ENCODE measurements at regions not wholly inside any gene's neighbourhood (a gene's known extent, or its start where the extent isn't known, plus 50 kb on each side); places are given as distances from the start of the nearest gene placed in this dataset.

GRCh38 chr9:3136230-3136629, 292.3 kb upstream of the PUM3 start:
- no peak for TF ChIP-seq POLR2A (IDR thresholded peaks at IDR 0.05; ENCODE audit: control extremely low read depth in 1 of 2, low read depth in 2 of 2, low read length in 2 of 2)
- no peak for TF ChIP-seq JUN (IDR thresholded peaks at IDR 0.05; ENCODE audit: low read depth, low read length)
- TF ChIP-seq POLR2AphosphoS5 (IDR thresholded peaks at IDR 0.05; ENCODE audit: low read depth, low read length), result no peak
- no peak for TF ChIP-seq E2F6 (IDR thresholded peaks at IDR 0.05)
- TF ChIP-seq CTCF (IDR thresholded peaks at IDR 0.05; ENCODE audit: control extremely low read depth in 1 of 3, insufficient read depth in 1 of 3, low read depth in 1 of 3, low read length in 3 of 3), result no peak
- no peak for TF ChIP-seq EP300 (IDR thresholded peaks at IDR 0.05; ENCODE audit: borderline replicate concordance in 1 of 2, low read depth in 2 of 2, low read length in 2 of 2)
- no peak for TF ChIP-seq RFX5 (IDR thresholded peaks at IDR 0.05; ENCODE audit: borderline replicate concordance, low read depth, low read length)
- no peak for TF ChIP-seq MAX (IDR thresholded peaks at IDR 0.05)
- no peak for TF ChIP-seq SAP30 (IDR thresholded peaks at IDR 0.05; ENCODE audit: insufficient read depth, insufficient replicate concordance, low read length)
- no peak for TF ChIP-seq EZH2 (IDR thresholded peaks at IDR 0.05; ENCODE audit: low read depth, low read length, severe bottlenecking)
- no peak for TF ChIP-seq ATF3 (IDR thresholded peaks at IDR 0.05; ENCODE audit: insufficient read depth, low read depth, low read length)
- TF ChIP-seq RNF2 (IDR thresholded peaks at IDR 0.05; ENCODE audit: borderline replicate concordance, low read depth, low read length, missing control alignments, poor library complexity, severe bottlenecking), result no peak
